H1 (cell line): ENCODE measurements at regions not wholly inside any gene's neighbourhood (a gene's known extent, or its start where the extent isn't known, plus 50 kb on each side); places are given as distances from the start of the nearest gene placed in this dataset.

Experiments
- EZH2 ChIP-seq: fragments of 200-600 bp; sonication (generic); IDR thresholded peaks from 2 replicates; pipeline ENCODE4 v1.7.1; 2012; ENCODE audit warnings: low read depth, mild to moderate bottlenecking, moderate library complexity, low read length, inconsistent platforms; ENCODE audit not compliant: severe bottlenecking
- MAFK ChIP-seq: IDR thresholded peaks from 2 replicates; pipeline ENCODE4 v1.6.1; 2012; ENCODE audit warnings: low read depth, mild to moderate bottlenecking, improper control_type of control experiment, low read length
- POLR2A ChIP-seq, 2 experiments: IDR thresholded peaks; 1 replicate in 1 of 2; 2 replicates in 1 of 2; pipeline ENCODE4 v1.6.1; 2011; ENCODE audit warnings: low read depth in 2 of 2, low read length in 2 of 2, mild to moderate bottlenecking in 2 of 2; ENCODE audit errors: control extremely low read depth in 1 of 2
- TF ChIP-seq, protein P1 (sequence below), 3 experiments: IDR thresholded peaks; 1 replicate in 2 of 3; 2 replicates in 1 of 3; pipeline versions ENCODE4 v1.5.1 to v1.6.1; 2011; ENCODE audit warnings: low read length in 3 of 3, mild to moderate bottlenecking in 3 of 3, inconsistent platforms in 2 of 3, low read depth in 1 of 3, moderate library complexity in 1 of 3; ENCODE audit not compliant: insufficient read depth in 1 of 3; ENCODE audit errors: control extremely low read depth in 1 of 3

GRCh38 chr14:87529081-87529480 is 463.9 kb downstream of the GALC start:
- TF ChIP-seq POLR2A (IDR thresholded peaks at IDR 0.05; ENCODE audit: control extremely low read depth in 1 of 2, low read depth in 2 of 2, low read length in 2 of 2) (no peak), MAFK (no peak), EZH2 (no peak)
- TF ChIP-seq, protein P1, sequence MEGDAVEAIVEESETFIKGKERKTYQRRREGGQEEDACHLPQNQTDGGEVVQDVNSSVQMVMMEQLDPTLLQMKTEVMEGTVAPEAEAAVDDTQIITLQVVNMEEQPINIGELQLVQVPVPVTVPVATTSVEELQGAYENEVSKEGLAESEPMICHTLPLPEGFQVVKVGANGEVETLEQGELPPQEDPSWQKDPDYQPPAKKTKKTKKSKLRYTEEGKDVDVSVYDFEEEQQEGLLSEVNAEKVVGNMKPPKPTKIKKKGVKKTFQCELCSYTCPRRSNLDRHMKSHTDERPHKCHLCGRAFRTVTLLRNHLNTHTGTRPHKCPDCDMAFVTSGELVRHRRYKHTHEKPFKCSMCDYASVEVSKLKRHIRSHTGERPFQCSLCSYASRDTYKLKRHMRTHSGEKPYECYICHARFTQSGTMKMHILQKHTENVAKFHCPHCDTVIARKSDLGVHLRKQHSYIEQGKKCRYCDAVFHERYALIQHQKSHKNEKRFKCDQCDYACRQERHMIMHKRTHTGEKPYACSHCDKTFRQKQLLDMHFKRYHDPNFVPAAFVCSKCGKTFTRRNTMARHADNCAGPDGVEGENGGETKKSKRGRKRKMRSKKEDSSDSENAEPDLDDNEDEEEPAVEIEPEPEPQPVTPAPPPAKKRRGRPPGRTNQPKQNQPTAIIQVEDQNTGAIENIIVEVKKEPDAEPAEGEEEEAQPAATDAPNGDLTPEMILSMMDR (IDR thresholded peaks at IDR 0.05; ENCODE audit: control extremely low read depth in 1 of 3, insufficient read depth in 1 of 3, low read depth in 1 of 3, low read length in 3 of 3), result peak in 2 of 3 experiments; percentile 9 to 23; a peak in 2 of 4 replicates
